OCI-LY3 (cell line): ENCODE measurements at regions not wholly inside any gene's neighbourhood (a gene's known extent, or its start where the extent isn't known, plus 50 kb on each side); places are given as distances from the start of the nearest gene placed in this dataset.
A peak's percentile ranks its signal among the peaks of the same experiment; 100 is the strongest.

Source experiments
- H2AFZ ChIP-seq: fragments of 200-600, 300-600 bp; shearing (Covaris generic); 2 replicates; pipeline ENCODE4 v1.6.0; 2014; ENCODE audit warnings: antibody characterized with exemption, low read depth, low read length
- H3K27ac ChIP-seq: fragments of 200-600, 300-600 bp; sonication (generic); 2 replicates; pipeline ENCODE4 v1.5.1; 2014; ENCODE audit warnings: mild to moderate bottlenecking, low read length, moderate library complexity, mixed read lengths
- H3K27me3 ChIP-seq: fragments of 200-600, 300-600 bp; sonication (generic); 2 replicates; pipeline ENCODE4 v1.6.1; 2014; ENCODE audit warnings: low read depth, low read length, mixed read lengths
- H3K36me3 ChIP-seq: fragments of 200-600, 300-600 bp; sonication (generic); replicated peaks from 2 replicates; pipeline ENCODE3; 2014; ENCODE audit warnings: low read depth, low read length, mixed read lengths
- H3K4me1 ChIP-seq: fragments of 300-600, 200-600 bp; sonication (generic); 2 replicates; pipeline ENCODE4 v1.6.1; 2014; ENCODE audit warnings: low read length, mixed read lengths
- H3K4me2 ChIP-seq: fragments of 200-600, 300-600 bp; sonication (generic); 2 replicates; pipeline ENCODE4 v1.6.1; 2014; ENCODE audit warnings: low read length, mixed read lengths
- H3K4me3 ChIP-seq: fragments of 300-600, 200-600 bp; sonication (generic); 2 replicates; pipeline ENCODE4 v1.5.1; 2014; ENCODE audit warnings: antibody characterized with exemption, mild to moderate bottlenecking, low read length, moderate library complexity
- H3K79me2 ChIP-seq: fragments of 300-600, 200-600 bp; shearing (Covaris generic); 2 replicates; pipeline ENCODE4 v1.6.1; 2014; ENCODE audit warnings: mild to moderate bottlenecking, low read length, mixed read lengths
- H3K9ac ChIP-seq: fragments of 300-600, 200-600 bp; shearing (Covaris generic); 2 replicates; pipeline ENCODE4 v1.6.0; 2014; ENCODE audit warnings: mild to moderate bottlenecking, low read length, moderate library complexity
- H3K9me3 ChIP-seq: fragments of 200-600, 300-600 bp; shearing (Covaris generic); 2 replicates; pipeline ENCODE4 v1.6.1; 2014; ENCODE audit warnings: low read length, mixed read lengths; ENCODE audit not compliant: insufficient read depth
- H4K20me1 ChIP-seq: fragments of 200-600, 300-600 bp; sonication (generic); 2 replicates; pipeline ENCODE4 v1.6.1; 2016; ENCODE audit warnings: low read length, mixed read lengths; ENCODE audit not compliant: insufficient read depth
- EZH2phosphoT487 ChIP-seq: fragments of 200-600 bp; shearing (Covaris generic); IDR thresholded peaks from 2 replicates; pipeline ENCODE4 v1.6.1; 2018; ENCODE audit warnings: antibody characterized with exemption, mixed run types, low read depth
- TF ChIP-seq, protein P1 (sequence below): fragments of 200-600, 300-600 bp; sonication (generic); IDR thresholded peaks from 2 replicates; pipeline ENCODE4 v1.5.1; 2014; ENCODE audit warnings: antibody characterized with exemption, low read length, low read depth

GRCh38 chr1:5519366-5520135, 472.7 kb downstream of the NPHP4 start:
- Histone ChIP-seq H3K27me3 (no peaks in the 10 kb centered on the region), H2AFZ (no peak overlapping the region), H3K4me2 (no peak overlapping the region), H3K27ac (no peak overlapping the region), H3K4me3 (no peak overlapping the region), H3K36me3 (no peaks in the 10 kb centered on the region), H3K79me2 (no peaks in the 10 kb centered on the region), H3K4me1 (no peaks in the 10 kb centered on the region), H3K9me3 (no peaks in the 10 kb centered on the region), H4K20me1 (no peaks in the 10 kb centered on the region), H3K9ac (no peak overlapping the region)
- TF ChIP-seq, protein P1, sequence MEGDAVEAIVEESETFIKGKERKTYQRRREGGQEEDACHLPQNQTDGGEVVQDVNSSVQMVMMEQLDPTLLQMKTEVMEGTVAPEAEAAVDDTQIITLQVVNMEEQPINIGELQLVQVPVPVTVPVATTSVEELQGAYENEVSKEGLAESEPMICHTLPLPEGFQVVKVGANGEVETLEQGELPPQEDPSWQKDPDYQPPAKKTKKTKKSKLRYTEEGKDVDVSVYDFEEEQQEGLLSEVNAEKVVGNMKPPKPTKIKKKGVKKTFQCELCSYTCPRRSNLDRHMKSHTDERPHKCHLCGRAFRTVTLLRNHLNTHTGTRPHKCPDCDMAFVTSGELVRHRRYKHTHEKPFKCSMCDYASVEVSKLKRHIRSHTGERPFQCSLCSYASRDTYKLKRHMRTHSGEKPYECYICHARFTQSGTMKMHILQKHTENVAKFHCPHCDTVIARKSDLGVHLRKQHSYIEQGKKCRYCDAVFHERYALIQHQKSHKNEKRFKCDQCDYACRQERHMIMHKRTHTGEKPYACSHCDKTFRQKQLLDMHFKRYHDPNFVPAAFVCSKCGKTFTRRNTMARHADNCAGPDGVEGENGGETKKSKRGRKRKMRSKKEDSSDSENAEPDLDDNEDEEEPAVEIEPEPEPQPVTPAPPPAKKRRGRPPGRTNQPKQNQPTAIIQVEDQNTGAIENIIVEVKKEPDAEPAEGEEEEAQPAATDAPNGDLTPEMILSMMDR: no peak
- TF ChIP-seq EZH2phosphoT487: no peak

GRCh38 chr1:5516756-5517155, 475.5 kb downstream of the NPHP4 start:
- H3K4me2 ChIP-seq: no peak overlapping the region
- no peak overlapping the region for H3K9ac ChIP-seq
- no peak for TF ChIP-seq EZH2phosphoT487
- TF ChIP-seq, protein P1: no peak
- H3K27ac ChIP-seq: no peak overlapping the region
- no peaks in the 10 kb centered on the region for H3K4me1 ChIP-seq
- no peaks in the 10 kb centered on the region for H4K20me1 ChIP-seq
- no peak overlapping the region for H2AFZ ChIP-seq
- peaks cover 3% of the 10 kb centered on the region; the same call in 1 of the 2 replicates for H3K27me3 ChIP-seq
- H3K4me3 ChIP-seq: no peak overlapping the region
- H3K36me3 ChIP-seq: no peaks in the 10 kb centered on the region
- no peaks in the 10 kb centered on the region for H3K79me2 ChIP-seq
- no peaks in the 10 kb centered on the region for H3K9me3 ChIP-seq

GRCh38 chr1:5515501-5515900, 476.7 kb downstream of the NPHP4 start:
- no peak overlapping the region for H3K4me3 ChIP-seq
- TF ChIP-seq, protein P1: no peak
- no peak for TF ChIP-seq EZH2phosphoT487
- no peaks in the 10 kb centered on the region for H4K20me1 ChIP-seq
- H2AFZ ChIP-seq: no peak overlapping the region
- H3K36me3 ChIP-seq: no peaks in the 10 kb centered on the region
- peaks cover 11% of the 10 kb centered on the region for H3K27me3 ChIP-seq
- no peak overlapping the region for H3K4me2 ChIP-seq
- H3K9ac ChIP-seq: no peak overlapping the region
- H3K9me3 ChIP-seq: no peaks in the 10 kb centered on the region
- no peak overlapping the region for H3K27ac ChIP-seq
- H3K79me2 ChIP-seq: no peaks in the 10 kb centered on the region
- no peaks in the 10 kb centered on the region for H3K4me1 ChIP-seq

DNA sequence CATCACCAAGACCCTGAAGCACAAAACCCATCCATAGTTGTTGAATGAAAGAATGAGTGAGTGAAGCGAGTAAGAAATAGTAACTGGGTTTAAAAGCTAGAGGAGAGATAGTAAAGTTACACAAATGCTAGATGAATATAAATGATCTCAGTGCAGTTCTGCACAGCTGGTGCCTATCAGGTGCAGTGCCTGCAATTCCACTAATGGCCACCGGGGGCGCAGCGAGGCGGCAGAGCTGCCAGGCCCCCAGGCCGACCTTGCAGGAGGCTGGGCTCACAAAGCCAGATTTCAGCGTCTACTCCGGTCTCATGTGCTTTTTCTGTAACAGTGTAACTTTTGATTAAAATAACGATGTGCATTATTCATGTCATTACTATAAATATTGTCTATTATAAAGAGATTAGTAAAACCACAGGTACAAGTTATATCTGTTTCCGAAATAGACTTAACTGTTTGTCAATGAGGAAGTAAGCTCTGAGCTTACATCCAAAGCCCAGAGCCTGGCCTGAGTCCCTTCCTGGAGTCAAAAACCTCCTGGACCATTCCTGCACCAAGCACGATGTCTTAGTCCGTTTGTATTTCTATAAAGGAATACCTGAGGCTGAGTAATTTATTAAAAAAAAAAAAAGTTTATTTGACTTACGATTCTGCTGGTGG, 477.6 kb downstream of the NPHP4 start:
- no peaks in the 10 kb centered on the region for H3K4me1 ChIP-seq
- TF ChIP-seq EZH2phosphoT487: no peak
- TF ChIP-seq, protein P1: peak; percentile 90
- no peaks in the 10 kb centered on the region for H3K9me3 ChIP-seq
- H3K27me3 ChIP-seq: peaks cover 15% of the 10 kb centered on the region
- H2AFZ ChIP-seq: no peak overlapping the region
- H3K4me3 ChIP-seq: no peak overlapping the region
- no peaks in the 10 kb centered on the region for H4K20me1 ChIP-seq
- no peak overlapping the region for H3K9ac ChIP-seq
- no peak overlapping the region for H3K27ac ChIP-seq
- no peaks in the 10 kb centered on the region for H3K36me3 ChIP-seq
- no peak overlapping the region for H3K4me2 ChIP-seq
- no peaks in the 10 kb centered on the region for H3K79me2 ChIP-seq
